ENCODE measurements at regions not wholly inside any gene's neighbourhood (a gene's known extent, or its start where the extent isn't known, plus 50 kb on each side); places are given as distances from the start of the nearest gene placed in this dataset.
A peak's percentile ranks its signal among the peaks of the same experiment; 100 is the strongest.

- Histone ChIP-seq H3K9me3 (ENCODE audit: control insufficient read depth in 1 of 2, insufficient read depth in 1 of 2, low read depth in 1 of 2, low read length in 2 of 2) (no peaks in the 10 kb centered on the region), H3K4me1 (ENCODE audit: control insufficient read depth in 1 of 2, insufficient read depth in 2 of 2, low read length in 2 of 2) (no peaks in the 10 kb centered on the region), H4K20me1 (ENCODE audit: insufficient read depth) (no peaks in the 10 kb centered on the region), H3K27me3 (ENCODE audit: insufficient read depth, low read length) (peaks cover 64% of the 10 kb centered on the region), H3K79me2 (ENCODE audit: insufficient read depth, low read length) (no peaks in the 10 kb centered on the region), H3K4me3 (replicated peaks in 1 of 2; ENCODE audit: low read depth in 1 of 2, low read length in 2 of 2) (no peak overlapping the region), H2AFZ (ENCODE audit: low read depth, low read length, poor library complexity, severe bottlenecking) (no peak overlapping the region), H3K4me2 (ENCODE audit: low read length) (no peak overlapping the region), H3K27ac (ENCODE audit: low read depth, low read length) (no peak overlapping the region), H3K9me2 (ENCODE audit: insufficient read depth) (no peaks in the 10 kb centered on the region), H3K36me3 (ENCODE audit: control insufficient read depth in 1 of 2, insufficient read depth in 2 of 2, low read length in 2 of 2) (no peaks in the 10 kb centered on the region), H3K9ac (ENCODE audit: low read length) (no peak overlapping the region)
- intact Hi-C loops (cut with micrococcal nuclease): no loop called here
- TF ChIP-seq POLR2AphosphoS5 (IDR thresholded peaks at IDR 0.05; ENCODE audit: low read depth, low read length) (no peak), SP1 (IDR thresholded peaks at IDR 0.05; ENCODE audit: low read depth) (no peak)
- DNase-seq (ENCODE audit: low read depth, low spot score) (no peak), ATAC-seq (no peak)
- RAD21 ChIA-PET (ENCODE audit: low non-redundant PET in 1 of 2, low total read pairs in 2 of 2, uncharacterized antibody in 2 of 2, unreplicated experiment in 2 of 2): no interaction called here
- CTCF ChIA-PET: no interaction called here
- POLR2A ChIA-PET: no interaction called here
- BruUV-seq (replicated peaks): no TSS peak
Observed at GRCh38 chr20:37627767-37628130, 66.1 kb upstream of the CTNNBL1 start.

GRCh38 chr20:37627060-37627766, 66.6 kb upstream of the CTNNBL1 start:
- H2AFZ ChIP-seq (ENCODE audit: low read depth, low read length, poor library complexity, severe bottlenecking): no peak overlapping the region
- H3K27ac ChIP-seq (ENCODE audit: low read depth, low read length): no peak overlapping the region
- peaks cover 65% of the 10 kb centered on the region for H3K27me3 ChIP-seq (ENCODE audit: insufficient read depth, low read length)
- CTCF ChIA-PET: no interaction called here
- H3K4me3 ChIP-seq (replicated peaks in 1 of 2; ENCODE audit: low read depth in 1 of 2, low read length in 2 of 2): no peak overlapping the region
- no peaks in the 10 kb centered on the region for H3K4me1 ChIP-seq (ENCODE audit: control insufficient read depth in 1 of 2, insufficient read depth in 2 of 2, low read length in 2 of 2)
- TF ChIP-seq SIN3A (IDR thresholded peaks at IDR 0.05; ENCODE audit: low read depth) (0 out of 2 replicates have a peak, but pooled peaks have one; percentile 28), POLR2A (IDR thresholded peaks at IDR 0.05; ENCODE audit: borderline replicate concordance, extremely low read depth, insufficient read depth, insufficient read length) (no peak), REST (IDR thresholded peaks at IDR 0.05; ENCODE audit: low read depth) (peak; percentile 96), TCF7L2 (IDR thresholded peaks at IDR 0.05; ENCODE audit: borderline replicate concordance, extremely low read depth, insufficient read depth, insufficient read length) (no peak), FOSL1 (IDR thresholded peaks at IDR 0.05; ENCODE audit: low read depth) (no peak)
- no peak overlapping the region for H3K4me2 ChIP-seq (ENCODE audit: low read length)
- no peaks in the 10 kb centered on the region for H4K20me1 ChIP-seq (ENCODE audit: insufficient read depth)
- ATAC-seq (peak; percentile 62), DNase-seq (ENCODE audit: low read depth, low spot score) (peak; percentile 8)
- H3K9me2 ChIP-seq (ENCODE audit: insufficient read depth): no peaks in the 10 kb centered on the region
- no peak overlapping the region for H3K9ac ChIP-seq (ENCODE audit: low read length)
- RAD21 ChIA-PET (ENCODE audit: low non-redundant PET in 1 of 2, low total read pairs in 2 of 2, uncharacterized antibody in 2 of 2, unreplicated experiment in 2 of 2): no interaction called here
- no peaks in the 10 kb centered on the region for H3K36me3 ChIP-seq (ENCODE audit: control insufficient read depth in 1 of 2, insufficient read depth in 2 of 2, low read length in 2 of 2)
- no peaks in the 10 kb centered on the region for H3K9me3 ChIP-seq (ENCODE audit: control insufficient read depth in 1 of 2, insufficient read depth in 1 of 2, low read depth in 1 of 2, low read length in 2 of 2)
- intact Hi-C loops (cut with micrococcal nuclease): no loop called here
- no TSS peak for BruUV-seq (replicated peaks)
- POLR2A ChIA-PET: no interaction called here
- H3K79me2 ChIP-seq (ENCODE audit: insufficient read depth, low read length): no peaks in the 10 kb centered on the region

Measured in HCT116 (cell line).